GM18517 (cell line): ENCODE measurements at regions not wholly inside any gene's neighbourhood (a gene's known extent, or its start where the extent isn't known, plus 50 kb on each side); places are given as distances from the start of the nearest gene placed in this dataset.
"Not testable (repeated sequence)": the region's sequence is repeated elsewhere in the genome, so short reads cannot be mapped to it uniquely, and the experiment has no call there.

Experiments
- ATAC-seq: cut with Tn5 transposase; IDR thresholded peaks from one replicate; pipeline ENCODE4 v1.9.1; 2021; ENCODE audit warnings: mild to moderate bottlenecking, moderate library complexity; ENCODE audit not compliant: unreplicated experiment

GRCh38 chrX:40885989-40886388, 150.6 kb upstream of the MED14 start:
- no peak for ATAC-seq

DNA sequence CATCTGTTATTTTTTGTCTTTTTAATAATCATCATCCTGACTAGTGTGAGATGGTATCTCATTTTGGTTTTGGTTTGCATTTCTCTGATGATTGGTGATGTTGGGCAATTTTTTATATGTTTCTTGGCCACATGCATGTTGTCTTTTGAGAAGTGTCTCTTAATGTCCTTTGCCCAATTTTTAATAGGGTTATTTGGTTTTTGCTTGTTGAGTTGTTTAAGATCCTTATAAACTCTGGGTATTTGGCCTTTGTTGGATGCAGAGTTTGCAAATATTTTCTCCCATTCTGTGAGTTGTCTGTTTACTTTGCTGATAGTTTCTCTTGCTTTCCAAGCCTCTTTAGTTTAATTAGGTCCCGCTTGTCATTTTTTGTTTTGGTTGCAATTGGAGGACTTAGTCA, 152.1 kb upstream of the MED14 start:
- ATAC-seq = no peak

GRCh38 chrX:40891798-40892197, 156.5 kb upstream of the MED14 start:
- no peak for ATAC-seq

DNA sequence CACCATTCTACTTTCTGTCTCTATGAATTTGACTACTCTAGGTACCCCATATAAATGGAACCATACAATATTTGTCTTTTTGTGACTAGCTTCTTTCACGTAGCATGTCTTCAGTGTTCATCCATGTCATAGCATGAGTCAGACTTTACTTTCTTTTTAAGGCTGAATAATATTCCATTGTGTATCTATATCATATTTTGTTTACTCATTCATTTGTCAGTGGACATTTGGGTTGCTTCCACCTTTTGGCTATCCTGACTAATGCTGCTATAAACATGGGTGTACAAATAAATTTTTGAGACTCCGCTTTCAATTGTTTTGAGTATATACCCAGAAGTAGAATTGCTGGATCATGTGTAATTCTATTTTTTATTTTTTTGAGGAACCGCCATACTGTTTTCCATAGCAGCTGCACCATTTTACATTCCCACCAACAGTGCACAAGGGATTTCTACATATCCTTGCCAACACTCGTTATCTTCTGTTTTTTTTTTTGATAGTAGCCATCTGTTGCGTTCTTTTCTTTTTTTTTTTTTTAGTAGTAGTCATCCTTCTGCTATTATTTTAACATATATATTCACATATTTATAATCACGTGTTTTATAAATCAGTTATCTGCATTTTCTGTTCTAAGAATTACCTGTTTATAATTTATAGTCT, 158.0 kb upstream of the MED14 start:
- ATAC-seq = no peak

DNA sequence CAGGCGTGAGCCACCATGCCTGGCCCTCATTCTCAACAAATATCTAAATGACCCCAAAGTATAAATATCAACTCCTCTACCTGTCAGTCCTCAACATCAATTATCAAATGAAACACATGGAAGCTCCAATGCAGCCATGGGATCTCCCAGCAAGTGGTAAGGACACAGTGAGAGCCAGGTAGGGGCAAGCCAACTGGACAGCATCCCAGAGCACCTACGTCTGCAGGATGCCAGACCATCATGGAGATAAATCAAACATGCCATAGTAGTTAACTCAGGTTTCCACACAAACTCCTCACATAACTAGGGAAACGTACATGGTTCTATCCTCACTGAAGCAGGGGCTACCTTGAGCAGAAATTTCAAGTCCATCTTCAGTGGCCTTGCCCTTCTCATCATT, 159.9 kb upstream of the MED14 start:
- no peak for ATAC-seq

- ATAC-seq = no peak
Observed at GRCh38 chrX:40897718-40898270, 162.5 kb upstream of the MED14 start.

DNA sequence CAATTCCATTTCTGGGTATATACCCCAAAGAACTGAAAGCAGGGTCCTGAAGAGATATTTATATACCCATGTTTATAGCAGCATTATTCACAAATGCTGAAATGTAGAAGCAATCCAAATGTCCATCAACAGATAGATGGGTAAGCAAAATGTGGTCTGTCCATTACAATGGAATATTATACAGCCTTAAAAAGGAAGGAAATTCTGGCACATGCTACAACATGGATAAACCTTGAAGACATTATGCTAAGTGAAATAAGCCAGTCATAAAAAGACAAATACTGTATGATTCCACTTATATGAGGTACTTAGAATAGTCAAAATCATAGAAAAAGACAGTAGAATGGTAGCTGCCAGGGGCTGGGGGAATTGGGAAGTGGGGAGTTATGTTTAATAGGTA, 169.4 kb upstream of the MED14 start:
- ATAC-seq = not testable (repeated sequence)

GRCh38 chrX:40908026-40908425, 172.7 kb upstream of the MED14 start:
- ATAC-seq = no peak

DNA sequence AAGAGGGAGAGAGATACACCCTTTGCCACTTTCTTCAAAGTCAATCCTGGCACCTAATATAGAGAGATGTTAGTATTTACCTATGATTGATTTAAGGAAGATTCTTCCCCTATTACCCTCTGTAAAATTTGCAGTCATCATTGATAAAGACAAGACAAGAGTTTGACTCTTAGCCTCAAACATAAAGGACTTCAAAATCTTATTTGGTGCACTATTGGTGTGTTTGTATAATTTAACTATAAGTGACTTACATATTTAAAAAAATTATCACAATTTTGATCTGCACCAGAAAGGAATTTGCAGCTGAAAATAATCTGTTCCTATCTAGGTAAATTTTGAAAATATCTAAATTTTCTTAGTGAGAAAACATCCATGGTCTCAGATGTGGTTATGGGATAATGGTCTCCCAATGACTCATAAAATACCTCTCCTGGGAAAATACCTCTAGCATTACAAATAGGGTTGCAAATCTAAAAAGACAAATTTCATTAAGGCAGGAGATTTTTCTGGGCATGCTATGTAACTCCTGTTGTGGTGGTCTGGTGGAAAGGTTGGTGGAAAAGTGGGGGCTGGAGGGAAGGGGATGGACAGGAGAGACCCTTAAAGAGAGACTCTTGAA, 173.6 kb upstream of the MED14 start:
- ATAC-seq = no peak

GRCh38 chrX:40912166-40912565, 173.1 kb upstream of the USP9X start:
- ATAC-seq = no peak

GRCh38 chrX:40912576-40912975, 172.7 kb upstream of the USP9X start:
- no peak for ATAC-seq

DNA sequence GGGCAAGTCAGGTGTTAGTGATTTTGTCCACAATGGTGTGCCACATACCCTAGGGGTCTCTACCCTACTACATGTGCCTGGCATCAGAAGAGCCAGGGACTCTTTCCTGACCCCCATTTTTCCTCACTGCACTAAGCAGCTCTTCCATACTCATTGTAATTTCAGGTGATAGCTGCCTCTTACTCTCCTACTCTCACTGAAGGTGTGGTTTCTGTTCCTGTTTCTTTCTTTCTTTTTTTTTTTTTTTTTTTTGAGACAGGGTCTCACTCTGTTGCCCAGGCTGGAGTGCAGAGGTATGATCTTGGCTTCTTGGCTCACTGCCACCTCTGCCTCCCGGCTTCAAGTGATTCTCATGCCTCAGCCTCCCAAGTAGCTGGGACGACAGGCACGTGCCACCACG, 164.9 kb upstream of the USP9X start:
- no peak for ATAC-seq

DNA sequence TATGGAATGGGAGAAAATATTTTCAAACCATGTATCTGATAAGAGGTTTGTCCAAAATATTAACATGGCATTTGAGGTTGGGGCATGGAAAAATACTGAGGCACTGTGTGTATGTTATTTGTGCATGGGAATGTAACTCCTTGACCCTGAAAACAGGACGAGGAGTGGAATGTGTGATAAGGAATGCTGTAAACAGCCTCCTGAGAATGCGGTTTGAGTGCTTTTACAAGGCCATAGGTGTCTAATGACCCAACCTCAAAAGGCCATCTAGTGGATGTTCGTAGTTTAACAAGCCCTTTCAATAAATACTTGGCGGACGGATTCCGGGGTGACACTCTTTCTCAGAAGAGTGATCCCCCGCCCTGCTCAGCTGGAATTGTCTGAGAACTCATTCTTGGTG, 162.9 kb upstream of the USP9X start:
- no peak for ATAC-seq

GRCh38 chrX:40926739-40927427, 158.4 kb upstream of the USP9X start:
- not testable (repeated sequence) for ATAC-seq

DNA sequence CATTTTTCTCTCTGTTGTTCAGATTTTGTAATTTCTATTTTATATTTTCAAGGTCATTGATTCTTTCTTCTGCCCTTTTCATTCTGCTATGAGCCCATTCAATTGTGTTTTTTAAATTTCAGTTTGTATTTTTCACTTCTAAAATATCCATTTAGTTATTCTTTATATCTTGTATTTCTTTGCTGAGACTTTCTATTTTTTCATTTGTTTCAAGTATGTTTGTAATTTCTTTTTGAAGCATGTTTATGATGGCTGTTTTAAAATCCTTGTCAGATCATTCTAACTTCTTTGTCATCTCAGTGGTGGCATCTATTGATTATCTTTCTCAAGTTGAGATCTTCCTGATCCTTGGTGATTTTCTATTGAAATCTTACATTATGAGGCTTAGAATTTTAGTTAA, 157.2 kb upstream of the USP9X start:
- ATAC-seq = no peak

DNA sequence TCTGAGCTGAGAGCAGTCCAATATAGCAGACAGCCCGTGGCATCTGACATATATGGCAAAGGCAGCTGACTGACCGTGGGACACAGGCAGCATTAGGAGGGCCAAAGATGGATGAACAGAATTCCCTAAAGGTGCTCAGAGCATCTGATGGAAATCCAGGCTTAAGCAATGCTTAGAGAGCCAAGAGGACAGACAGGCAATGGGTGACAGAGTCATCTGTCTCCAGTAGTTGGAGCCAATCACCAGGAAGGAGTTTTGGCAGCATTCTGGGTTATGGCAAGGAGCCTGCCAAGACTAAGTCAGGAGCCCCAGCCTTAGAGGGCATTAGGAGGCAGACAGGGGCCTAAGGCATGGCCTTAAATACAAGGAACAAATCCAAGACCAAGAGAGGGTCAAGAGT, 153.3 kb upstream of the USP9X start:
- no peak for ATAC-seq

- no peak for ATAC-seq
Observed at GRCh38 chrX:40933132-40933705, 152.0 kb upstream of the USP9X start.

- ATAC-seq = no peak
Observed at GRCh38 chrX:40933706-40934425, 151.4 kb upstream of the USP9X start.

DNA sequence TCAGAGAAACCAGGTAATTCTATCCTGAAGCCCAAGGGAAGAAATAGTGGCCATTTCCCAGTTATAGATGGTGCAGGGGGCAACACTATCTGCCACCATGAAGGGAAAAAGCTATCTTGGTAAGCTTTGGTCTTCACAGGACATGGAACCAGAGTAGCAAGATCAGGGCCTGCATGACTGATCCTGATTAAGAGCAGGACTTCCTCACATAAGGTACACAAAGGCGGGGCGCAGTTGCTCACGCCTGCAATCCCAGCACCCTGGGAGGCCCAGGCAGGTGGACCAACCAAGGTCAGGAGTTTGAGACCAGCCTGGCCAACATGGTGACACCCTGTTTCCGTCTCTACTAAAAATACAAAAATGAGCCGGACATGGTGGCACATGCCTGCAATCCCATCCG, 148.4 kb upstream of the USP9X start:
- no peak for ATAC-seq

DNA sequence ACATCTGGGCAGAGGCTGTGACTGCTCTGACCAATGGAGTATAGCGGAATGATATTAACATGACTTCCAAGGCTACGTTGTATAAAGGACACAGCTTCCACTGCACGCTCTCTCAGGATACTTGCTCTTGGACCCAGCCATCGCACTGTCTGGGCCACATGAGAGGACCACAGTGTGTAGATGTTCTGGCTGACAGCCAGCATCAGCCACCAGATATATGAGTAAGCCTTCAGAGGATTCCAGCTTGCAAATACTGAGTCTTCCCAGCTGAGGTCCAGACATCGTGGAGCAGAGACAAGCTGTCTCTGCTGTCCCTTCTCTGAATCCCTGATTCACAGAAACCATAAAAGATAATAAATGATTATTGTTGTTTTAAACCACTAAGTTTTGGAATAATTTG, 146.8 kb upstream of the USP9X start:
- no peak for ATAC-seq

GRCh38 chrX:40943093-40943641, 142.1 kb upstream of the USP9X start:
- no peak for ATAC-seq
